Loucy (cell line): ENCODE measurements at regions not wholly inside any gene's neighbourhood (a gene's known extent, or its start where the extent isn't known, plus 50 kb on each side); places are given as distances from the start of the nearest gene placed in this dataset.

ENCODE experiments used
- H2AFZ ChIP-seq: fragments of 200-600 bp; sonication (generic); 2 replicates; pipeline ENCODE4 v1.6.0; 2016; ENCODE audit warnings: antibody characterized with exemption, mild to moderate bottlenecking, low read length, moderate library complexity
- H3F3A ChIP-seq: fragments of 200-600 bp; 2 replicates; pipeline ENCODE4 v1.6.0; 2016; ENCODE audit warnings: antibody characterized with exemption, low read depth, mild to moderate bottlenecking
- H3K27me3 ChIP-seq: fragments of 200-600 bp; sonication (generic); 2 replicates; pipeline ENCODE4 v1.6.1; 2014; ENCODE audit warnings: low read length, mild to moderate bottlenecking; ENCODE audit not compliant: insufficient read depth, poor library complexity, severe bottlenecking
- H3K36me3 ChIP-seq: fragments of 200-600 bp; sonication (generic); 2 replicates; pipeline ENCODE4 v1.6.1; 2016; ENCODE audit warnings: low read length; ENCODE audit not compliant: insufficient read depth
- H3K4me1 ChIP-seq: fragments of 200-600 bp; sonication (generic); 2 replicates; pipeline ENCODE4 v1.5.1; 2014; ENCODE audit warnings: low read length, mild to moderate bottlenecking; ENCODE audit not compliant: insufficient read depth, poor library complexity, severe bottlenecking
- H3K4me2 ChIP-seq: fragments of 200-600 bp; sonication (generic); 2 replicates; pipeline ENCODE4 v1.6.0; 2014; ENCODE audit warnings: antibody characterized with exemption, low read length, low read depth, mild to moderate bottlenecking; ENCODE audit not compliant: poor library complexity, severe bottlenecking
- H3K4me3 ChIP-seq: fragments of 200-600 bp; sonication (generic); 2 replicates; pipeline ENCODE4 v1.5.1; 2014; ENCODE audit warnings: low read length, mild to moderate bottlenecking, mixed read lengths; ENCODE audit not compliant: poor library complexity, severe bottlenecking
- H3K79me2 ChIP-seq: fragments of 200-600 bp; sonication (generic); 2 replicates; pipeline ENCODE4 v1.6.1; 2014; ENCODE audit warnings: low read length; ENCODE audit not compliant: insufficient read depth
- H3K9ac ChIP-seq: fragments of 200-600 bp; sonication (generic); 2 replicates; pipeline ENCODE4 v1.6.0; 2014; ENCODE audit warnings: mild to moderate bottlenecking, low read depth, low read length, moderate library complexity; ENCODE audit not compliant: poor library complexity, severe bottlenecking
- H3K9me2 ChIP-seq: fragments of 200-600 bp; sonication (generic); replicated peaks from 2 replicates; pipeline ENCODE4 v1.6.1; 2016; ENCODE audit warnings: low read depth, low read length, mixed read lengths
- H3K9me3 ChIP-seq: fragments of 200-600 bp; sonication (generic); 2 replicates; pipeline ENCODE4 v1.6.1; 2014; ENCODE audit warnings: mild to moderate bottlenecking, antibody characterized with exemption, low read length, low read depth; ENCODE audit not compliant: insufficient read depth
- H4K20me1 ChIP-seq: fragments of 200-600 bp; sonication (generic); 2 replicates; pipeline ENCODE4 v1.6.0; 2014; ENCODE audit warnings: antibody characterized with exemption, low read length, mild to moderate bottlenecking; ENCODE audit not compliant: insufficient read depth, poor library complexity, severe bottlenecking
- CTCF ChIP-seq: fragments of 200-600 bp; sonication (generic); conservative IDR thresholded peaks from 2 replicates; pipeline ENCODE4 v1.5.1; 2014; ENCODE audit warnings: mild to moderate bottlenecking, antibody characterized with exemption, low read length
- EZH2phosphoT487 ChIP-seq: fragments of 200-600 bp; IDR thresholded peaks from 2 replicates; pipeline ENCODE4 v1.6.1; 2018; ENCODE audit warnings: antibody characterized with exemption, mild to moderate bottlenecking, moderate library complexity, borderline replicate concordance

DNA sequence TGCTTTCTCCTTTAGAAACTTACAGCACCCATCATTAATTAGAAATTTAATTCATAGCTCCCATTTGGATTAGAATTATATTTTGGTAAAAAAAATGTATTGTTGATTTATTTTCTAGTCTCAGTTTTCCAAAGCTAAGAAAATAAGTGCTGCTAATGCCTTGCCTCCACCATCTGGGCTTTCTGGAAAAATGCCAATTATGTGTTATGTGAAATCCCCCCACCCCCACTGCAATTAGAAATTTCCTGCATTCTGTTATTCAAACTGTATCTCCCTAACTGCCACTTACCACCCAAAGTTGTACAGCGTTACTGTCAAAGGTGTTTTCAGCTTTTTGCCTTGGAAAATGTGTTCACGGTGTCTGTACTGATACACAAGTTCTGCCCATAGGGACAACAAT lies 617.2 kb upstream of the UBE2E2 start:
- Histone ChIP-seq H3K4me1 (no peaks in the 10 kb centered on the region), H2AFZ (no peak overlapping the region), H3K4me2 (no peak overlapping the region), H3K9me2 (no peaks in the 10 kb centered on the region), H3K36me3 (no peaks in the 10 kb centered on the region), H3K4me3 (no peak overlapping the region), H3K79me2 (no peaks in the 10 kb centered on the region), H3K9me3 (no peaks in the 10 kb centered on the region), H3F3A (no peaks in the 10 kb centered on the region), H3K9ac (no peak overlapping the region), H4K20me1 (no peaks in the 10 kb centered on the region), H3K27me3 (no peaks in the 10 kb centered on the region)
- TF ChIP-seq CTCF (no peak), EZH2phosphoT487 (no peak)

DNA sequence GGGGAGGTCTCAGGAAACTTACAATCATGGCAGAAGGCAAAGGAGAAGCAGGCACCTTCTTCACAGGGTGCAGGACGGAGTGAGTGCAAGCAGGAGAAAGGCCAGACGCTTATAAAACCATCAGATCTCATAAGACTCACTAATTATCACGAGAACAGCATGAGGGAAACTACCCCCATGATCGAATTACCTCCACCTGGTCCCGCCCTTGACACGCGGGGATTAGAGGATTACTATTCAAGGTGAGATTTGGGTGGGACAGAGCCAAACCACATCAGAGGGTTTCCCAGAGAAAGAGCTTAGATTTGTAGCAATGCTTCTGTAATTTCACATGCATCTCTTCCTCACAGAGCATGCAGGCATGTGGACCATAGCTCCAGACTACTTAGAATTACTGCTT lies 615.7 kb upstream of the UBE2E2 start:
- H3K27me3 ChIP-seq = no peaks in the 10 kb centered on the region
- no peaks in the 10 kb centered on the region for H3K79me2 ChIP-seq
- no peak overlapping the region for H3K4me3 ChIP-seq
- H3K4me2 ChIP-seq = no peak overlapping the region
- no peak for TF ChIP-seq EZH2phosphoT487
- TF ChIP-seq CTCF = no peak
- H3F3A ChIP-seq = no peaks in the 10 kb centered on the region
- no peak overlapping the region for H2AFZ ChIP-seq
- H3K9me3 ChIP-seq = no peaks in the 10 kb centered on the region
- no peaks in the 10 kb centered on the region for H3K4me1 ChIP-seq
- H3K9ac ChIP-seq = no peak overlapping the region
- no peaks in the 10 kb centered on the region for H3K9me2 ChIP-seq
- H3K36me3 ChIP-seq = no peaks in the 10 kb centered on the region
- no peaks in the 10 kb centered on the region for H4K20me1 ChIP-seq

DNA sequence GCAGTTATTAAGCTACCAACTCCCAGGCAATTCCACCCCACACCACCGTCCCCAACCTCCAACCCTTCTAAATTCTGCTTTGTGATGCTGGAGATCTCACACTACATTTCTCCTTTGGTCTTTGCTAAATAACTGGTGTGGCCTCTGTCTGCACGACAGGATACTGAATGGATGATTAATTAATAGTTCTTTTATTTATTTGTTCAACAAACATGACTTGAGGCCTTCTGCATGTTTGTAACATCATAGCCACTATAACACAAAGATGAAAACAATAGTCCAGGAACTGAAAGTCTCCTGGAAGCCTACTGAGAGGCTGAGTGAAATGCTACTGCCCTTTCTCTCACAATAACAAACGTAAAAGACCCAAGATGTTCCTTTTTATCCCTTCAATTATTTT lies 609.5 kb upstream of the UBE2E2 start:
- Histone ChIP-seq H4K20me1 (no peaks in the 10 kb centered on the region), H3K79me2 (no peaks in the 10 kb centered on the region), H3K4me3 (no peak overlapping the region), H3K9me3 (peaks cover 13% of the 10 kb centered on the region; the same call in 1 of the 2 replicates), H3K36me3 (no peaks in the 10 kb centered on the region), H3K9ac (no peak overlapping the region), H2AFZ (peak overlapping the region; percentile 23; the same call in 1 of the 2 replicates), H3K9me2 (no peaks in the 10 kb centered on the region), H3F3A (no peaks in the 10 kb centered on the region), H3K4me1 (no peaks in the 10 kb centered on the region), H3K27me3 (no peaks in the 10 kb centered on the region), H3K4me2 (no peak overlapping the region)
- no peak for TF ChIP-seq CTCF
- TF ChIP-seq EZH2phosphoT487 = no peak
